GM12891 (cell line): ENCODE measurements at regions not wholly inside any gene's neighbourhood (a gene's known extent, or its start where the extent isn't known, plus 50 kb on each side); places are given as distances from the start of the nearest gene placed in this dataset.

Source experiments
- POLR2A ChIP-seq: IDR thresholded peaks from 2 replicates; pipeline ENCODE4 v1.6.1; 2011; ENCODE audit warnings: low read depth, low read length, control low read depth
- POLR2AphosphoS5 ChIP-seq: IDR thresholded peaks from 2 replicates; pipeline ENCODE4 v1.6.1; 2011; ENCODE audit warnings: low read depth, low read length, control low read depth

GRCh38 chr1:76784502-76784901 is 82.8 kb upstream of the ST6GALNAC5 start:
- TF ChIP-seq POLR2AphosphoS5 (no peak), POLR2A (no peak)
